Nephron progenitor cell (in vitro differentiated cells): ENCODE measurements at regions not wholly inside any gene's neighbourhood (a gene's known extent, or its start where the extent isn't known, plus 50 kb on each side); places are given as distances from the start of the nearest gene placed in this dataset.

ENCODE experiments used
- DNase-seq: peaks from one replicate; pipeline ENCODE4 v3.0.0; 2021
- H3K27ac Mint-ChIP-seq: 2 replicates; pipeline ENCODE4 v1.8.0; 2021; ENCODE audit warnings: mild to moderate bottlenecking, moderate library complexity, mixed read lengths
- H3K27me3 Mint-ChIP-seq: 2 replicates; pipeline ENCODE4 v1.8.0; 2021; ENCODE audit warnings: mild to moderate bottlenecking, low read depth, mixed read lengths; ENCODE audit not compliant: poor library complexity
- H3K36me3 Mint-ChIP-seq: 2 replicates; pipeline ENCODE4 v1.8.0; 2021; ENCODE audit warnings: low read depth, mixed read lengths
- H3K4me1 Mint-ChIP-seq: 2 replicates; pipeline ENCODE4 v1.8.0; 2021; ENCODE audit warnings: mixed read lengths
- H3K4me3 Mint-ChIP-seq: 2 replicates; pipeline ENCODE4 v1.8.0; 2021; ENCODE audit warnings: mild to moderate bottlenecking, moderate library complexity, mixed read lengths
- H3K9me3 Mint-ChIP-seq: 2 replicates; pipeline ENCODE4 v1.8.0; 2021; ENCODE audit warnings: mild to moderate bottlenecking, moderate library complexity, mixed read lengths
- CTCF ChIP-seq: fragments of 200-600 bp; sonication (generic); IDR thresholded peaks from 2 replicates; pipeline ENCODE4 v1.5.0; 2021; ENCODE audit warnings: antibody characterized with exemption

- Mint-ChIP-seq H3K9me3 (peaks cover 4% of the 10 kb centered on the region), H3K4me1 (no peaks in the 10 kb centered on the region), H3K36me3 (no peaks in the 10 kb centered on the region), H3K27ac (no peak overlapping the region), H3K27me3 (peaks cover 6% of the 10 kb centered on the region), H3K4me3 (no peak overlapping the region)
- DNase-seq, result no peak
- TF ChIP-seq CTCF, result no peak
Observed at GRCh38 chr17:12538003-12538402, 127.7 kb upstream of the MYOCD start.

- no peaks in the 10 kb centered on the region for H3K36me3 Mint-ChIP-seq
- peaks cover 17% of the 10 kb centered on the region for H3K4me1 Mint-ChIP-seq
- peak; percentile 50 for DNase-seq
- peak; percentile 67 for TF ChIP-seq CTCF
- peaks cover 3% of the 10 kb centered on the region for H3K27me3 Mint-ChIP-seq
- no peak overlapping the region for H3K4me3 Mint-ChIP-seq
- H3K9me3 Mint-ChIP-seq, result peaks cover 9% of the 10 kb centered on the region
- H3K27ac Mint-ChIP-seq, result no peak overlapping the region
Observed at GRCh38 chr17:12545877-12546513, 119.7 kb upstream of the MYOCD start.

- H3K36me3 Mint-ChIP-seq, result no peaks in the 10 kb centered on the region
Observed at GRCh38 chr17:12546983-12547382, 118.7 kb upstream of the MYOCD start.

GRCh38 chr17:12547831-12548230 is 117.9 kb upstream of the MYOCD start:
- Mint-ChIP-seq H3K36me3 (no peaks in the 10 kb centered on the region), H3K27ac (no peak overlapping the region), H3K4me3 (no peak overlapping the region), H3K9me3 (peaks cover 5% of the 10 kb centered on the region), H3K4me1 (peaks cover 17% of the 10 kb centered on the region), H3K27me3 (peaks cover 3% of the 10 kb centered on the region)
- DNase-seq, result no peak
- TF ChIP-seq CTCF, result no peak

More at GRCh38 chr17:12546983-12547382, 118.7 kb upstream of the MYOCD start:
- TF ChIP-seq CTCF, result no peak
- Mint-ChIP-seq H3K4me3 (no peak overlapping the region), H3K9me3 (peaks cover 9% of the 10 kb centered on the region), H3K27ac (no peak overlapping the region), H3K4me1 (peaks cover 17% of the 10 kb centered on the region), H3K27me3 (peaks cover 3% of the 10 kb centered on the region)
- no peak for DNase-seq

- H3K27me3 Mint-ChIP-seq, result peaks cover 3% of the 10 kb centered on the region
- H3K4me3 Mint-ChIP-seq, result no peak overlapping the region
- TF ChIP-seq CTCF, result no peak
- H3K27ac Mint-ChIP-seq, result no peak overlapping the region
- H3K36me3 Mint-ChIP-seq, result no peaks in the 10 kb centered on the region
- DNase-seq, result no peak
- peaks cover 17% of the 10 kb centered on the region for H3K4me1 Mint-ChIP-seq
- peaks cover 2% of the 10 kb centered on the region for H3K9me3 Mint-ChIP-seq
Observed at GRCh38 chr17:12548558-12548957, 117.1 kb upstream of the MYOCD start.

- H3K27me3 Mint-ChIP-seq, result no peaks in the 10 kb centered on the region
- no peak overlapping the region for H3K27ac Mint-ChIP-seq
- H3K4me3 Mint-ChIP-seq, result no peak overlapping the region
- TF ChIP-seq CTCF, result no peak
- H3K4me1 Mint-ChIP-seq, result peaks cover 22% of the 10 kb centered on the region
- no peaks in the 10 kb centered on the region for H3K36me3 Mint-ChIP-seq
- no peak for DNase-seq
- H3K9me3 Mint-ChIP-seq, result no peaks in the 10 kb centered on the region
Observed at GRCh38 chr17:12549499-12550041, 116.1 kb upstream of the MYOCD start.
